Stimulated activated CD8-positive, alpha-beta memory T cell treated with anti-CD3 and anti-CD28 coated beads, Interleukin-12 subunit alpha, Interleukin-12 subunit beta, amount 100 ng/mL, for 24 hours (primary cell): ENCODE measurements at regions not wholly inside any gene's neighbourhood (a gene's known extent, or its start where the extent isn't known, plus 50 kb on each side); places are given as distances from the start of the nearest gene placed in this dataset.
"Not testable (repeated sequence)": the region's sequence is repeated elsewhere in the genome, so short reads cannot be mapped to it uniquely, and the experiment has no call there.

Experiments
- DNase-seq: peaks from one replicate; pipeline ENCODE4 v3.0.0-alpha.2; 2020; ENCODE audit errors: extremely low read depth

DNA sequence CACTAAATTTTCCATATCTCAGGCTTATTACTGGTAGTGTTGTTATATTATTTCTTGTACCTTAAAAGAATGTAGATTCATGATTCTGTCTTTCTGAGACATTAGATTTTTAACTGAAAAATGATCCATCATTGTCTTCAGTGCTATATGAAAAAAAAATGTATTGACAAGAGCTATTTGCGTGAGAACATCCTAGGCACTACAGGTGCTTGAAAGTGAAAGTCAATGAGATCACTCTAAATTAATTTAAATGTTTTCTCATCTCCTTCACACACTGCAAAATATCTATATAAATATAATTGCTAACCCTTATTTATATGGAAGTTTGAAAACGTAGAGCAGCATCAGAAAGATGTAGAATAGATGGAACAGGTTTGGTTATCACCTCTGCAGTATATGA lies 684.6 kb downstream of the TRIB2 start:
- DNase-seq = no peak

DNA sequence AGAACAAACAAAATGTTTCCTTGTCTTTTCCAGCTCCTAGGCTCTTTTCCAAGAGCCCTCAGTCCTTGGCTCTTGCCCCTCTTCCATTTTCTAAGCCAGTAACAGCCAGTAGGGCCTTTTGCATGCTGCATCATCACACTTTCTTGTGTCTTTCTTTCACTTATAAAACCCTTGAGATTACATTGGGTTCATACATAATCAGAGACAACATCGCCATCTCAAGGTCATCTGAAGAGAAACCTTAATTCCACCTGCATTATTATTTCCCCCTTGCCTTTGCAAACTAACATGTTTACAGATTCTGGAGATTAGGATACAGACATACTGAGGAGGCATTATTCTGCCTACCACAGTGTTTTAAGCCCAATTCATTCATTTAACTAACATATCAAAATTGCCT lies 697.3 kb downstream of the TRIB2 start:
- DNase-seq = no peak

DNA sequence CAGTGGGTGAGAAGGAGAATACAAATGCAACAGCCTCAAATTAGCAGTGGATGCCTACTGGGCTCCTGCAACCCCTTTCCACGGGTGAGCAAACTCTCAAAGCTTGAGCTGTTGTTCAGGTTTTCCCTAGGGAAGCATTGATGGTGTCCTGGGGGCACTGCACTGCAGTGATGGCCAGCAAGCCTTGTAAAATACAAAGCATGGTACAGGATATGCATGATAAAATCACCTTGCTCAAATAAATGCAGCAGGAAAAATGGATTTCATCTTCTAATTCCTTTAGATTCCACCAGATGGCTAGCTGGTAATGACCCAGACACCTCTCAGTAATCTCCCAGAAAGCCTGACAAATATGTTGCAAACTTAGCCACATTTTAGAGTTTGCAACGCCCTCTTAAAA lies 698.2 kb downstream of the TRIB2 start:
- DNase-seq = no peak

DNA sequence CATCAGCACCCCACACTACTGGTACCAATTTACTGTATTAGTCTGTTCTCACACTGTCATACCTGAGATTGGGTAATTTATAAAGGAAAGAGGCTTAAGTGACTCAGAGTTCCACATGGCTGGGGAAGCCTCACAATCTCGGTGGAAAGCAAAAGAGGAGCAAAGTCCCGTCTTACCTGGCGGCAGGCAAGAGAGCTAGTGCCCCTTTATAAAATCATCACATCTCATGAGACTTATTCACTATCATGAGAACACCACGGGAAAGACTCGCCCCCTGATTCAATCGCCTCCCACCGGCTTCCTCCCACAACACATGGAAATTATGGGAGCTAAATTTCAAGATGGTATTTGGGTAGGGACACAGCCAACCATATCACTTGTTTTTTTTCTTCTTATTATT lies 717.2 kb downstream of the TRIB2 start:
- DNase-seq = no peak

DNA sequence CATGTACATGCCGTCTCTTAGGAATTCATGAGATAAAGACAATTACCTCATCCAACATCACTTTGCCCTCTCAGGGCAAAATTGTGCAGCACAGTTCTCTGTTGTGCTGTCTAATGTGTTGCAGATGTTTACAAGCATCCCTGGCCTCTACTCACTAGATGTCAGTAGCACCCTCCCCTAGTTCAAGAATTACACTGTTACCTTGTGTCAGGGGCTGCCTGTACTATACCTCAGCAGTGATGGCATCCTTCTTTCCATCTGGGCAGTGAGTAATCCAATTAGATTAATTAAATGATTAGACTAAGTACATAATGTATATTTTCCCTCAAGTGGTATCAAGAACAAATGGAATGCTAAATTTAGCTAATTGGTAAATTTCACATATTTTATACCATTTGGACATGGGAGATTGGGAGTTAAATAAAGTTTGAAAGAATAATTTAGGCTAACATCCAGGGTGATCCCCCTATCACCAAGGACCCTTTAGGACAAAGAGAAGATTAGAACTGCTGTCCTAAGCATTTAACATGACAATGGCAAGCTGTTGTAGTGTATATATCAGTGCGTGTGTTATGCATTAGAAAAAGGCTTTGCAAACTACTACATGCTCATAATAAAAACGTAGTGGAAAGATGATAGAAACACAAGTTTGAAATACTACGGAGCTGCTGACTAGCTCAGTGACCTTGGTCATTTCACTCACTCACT lies 727.0 kb downstream of the TRIB2 start:
- not testable (repeated sequence) for DNase-seq

DNA sequence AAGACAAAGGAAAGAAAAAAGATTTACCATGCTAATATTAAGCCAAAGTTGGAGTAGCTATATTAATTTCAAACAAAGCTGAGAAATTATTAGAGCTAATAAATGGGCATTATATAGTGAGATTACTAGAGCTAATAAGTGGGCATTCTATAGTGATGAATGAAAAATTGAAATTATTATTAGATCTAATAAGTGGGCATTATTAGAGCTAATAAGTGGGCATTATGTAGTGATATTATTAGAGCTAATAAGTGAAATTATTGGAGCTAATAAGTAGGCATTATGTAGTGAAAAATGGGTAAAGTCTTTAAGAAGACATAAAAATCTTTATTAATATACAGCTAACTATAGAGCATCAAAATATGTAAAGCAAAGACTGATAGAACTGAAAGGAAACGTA lies 745.7 kb downstream of the TRIB2 start:
- DNase-seq = no peak

DNA sequence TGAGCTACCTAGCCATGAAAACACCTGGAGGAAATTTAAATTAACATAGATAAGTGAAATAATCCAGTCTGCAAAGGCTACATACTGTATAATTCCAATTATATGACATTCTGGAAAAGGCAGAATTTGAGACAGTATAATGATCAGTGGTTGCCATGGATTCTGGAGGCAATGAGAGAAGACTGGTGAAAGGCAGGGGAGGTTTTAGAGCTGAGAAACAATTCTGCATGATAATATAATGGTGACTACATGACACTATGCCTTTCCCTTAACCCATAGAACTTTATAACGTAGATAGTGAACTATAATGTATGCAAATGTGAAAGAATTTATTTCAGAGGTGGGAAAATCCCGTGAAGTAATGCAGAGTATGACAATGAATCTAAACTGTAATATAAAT lies 749.3 kb downstream of the TRIB2 start:
- no peak for DNase-seq

DNA sequence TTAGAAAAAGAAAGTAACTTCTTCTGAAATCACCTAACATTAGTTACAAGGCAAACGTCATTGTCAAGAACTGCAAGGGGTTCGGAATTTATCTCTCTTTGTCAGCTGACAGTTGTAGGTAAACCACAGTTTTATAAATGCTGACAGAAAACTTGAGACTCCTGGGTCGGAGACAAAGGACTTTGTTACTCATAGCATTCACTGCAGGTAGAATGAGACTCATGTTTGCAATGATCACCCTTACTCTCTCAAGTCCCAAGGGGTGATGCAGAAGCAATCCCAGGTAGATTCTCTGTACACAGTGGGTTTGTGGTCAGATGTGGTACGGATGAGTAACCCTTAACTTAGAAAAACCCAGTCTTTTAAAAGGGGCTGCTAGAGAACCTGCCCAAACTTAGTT lies 757.8 kb downstream of the TRIB2 start:
- DNase-seq = no peak

DNA sequence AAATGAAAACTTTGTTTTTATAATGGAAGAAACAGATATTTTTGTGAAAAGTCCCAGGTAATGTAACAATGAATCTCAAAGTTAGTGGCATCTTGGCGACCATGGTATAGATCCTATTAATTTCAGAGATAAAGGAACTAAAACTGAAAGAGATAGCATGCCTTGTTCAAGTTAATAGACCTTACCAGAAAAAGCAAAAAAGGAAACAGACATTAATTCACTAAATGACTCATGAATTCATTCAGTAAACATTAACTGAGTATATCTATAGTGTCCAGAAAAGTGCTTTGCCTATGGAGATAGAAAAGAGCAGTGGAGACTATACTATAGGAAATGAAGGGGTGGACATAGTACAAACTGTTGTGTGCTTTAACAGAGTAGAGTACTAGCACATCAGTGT lies 763.3 kb downstream of the TRIB2 start:
- DNase-seq = no peak

DNA sequence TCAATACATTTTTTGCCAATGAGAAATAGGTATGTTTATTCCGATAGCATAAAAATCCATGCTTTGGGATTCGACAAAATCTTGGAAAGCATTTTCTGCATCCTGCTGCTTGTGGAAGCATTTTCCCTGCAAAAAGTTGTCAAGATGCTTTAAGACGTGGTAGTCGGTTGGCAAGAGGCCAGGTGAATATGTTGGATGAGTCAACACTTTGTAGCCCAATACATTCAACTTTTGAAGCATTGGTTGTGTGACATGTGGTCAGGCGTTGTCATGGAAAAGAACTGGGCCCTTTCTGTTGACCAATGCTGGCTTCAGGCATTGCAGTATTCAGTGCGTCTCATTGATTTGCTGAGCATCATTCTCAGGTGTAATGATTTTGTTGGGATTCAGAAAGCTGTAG lies 764.5 kb downstream of the TRIB2 start:
- no peak for DNase-seq

DNA sequence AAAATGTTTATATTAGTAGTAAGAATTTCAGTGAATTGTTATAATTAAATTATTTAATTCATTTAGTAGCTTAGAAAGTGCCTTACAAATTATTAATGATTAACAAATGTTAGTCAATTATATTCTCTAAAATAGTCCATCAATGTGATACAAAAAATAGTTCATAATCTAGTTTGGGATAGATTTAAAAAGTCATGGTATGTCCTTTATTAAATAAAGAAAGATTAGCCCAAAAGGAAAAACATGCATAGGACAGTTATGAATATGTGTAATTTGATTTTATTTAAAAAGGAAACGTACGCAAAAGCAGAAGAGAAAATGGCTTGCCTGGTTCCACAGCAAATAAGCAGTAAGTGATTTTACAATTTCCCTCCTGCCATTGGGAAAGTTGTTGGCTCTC lies 768.5 kb downstream of the TRIB2 start:
- no peak for DNase-seq

DNA sequence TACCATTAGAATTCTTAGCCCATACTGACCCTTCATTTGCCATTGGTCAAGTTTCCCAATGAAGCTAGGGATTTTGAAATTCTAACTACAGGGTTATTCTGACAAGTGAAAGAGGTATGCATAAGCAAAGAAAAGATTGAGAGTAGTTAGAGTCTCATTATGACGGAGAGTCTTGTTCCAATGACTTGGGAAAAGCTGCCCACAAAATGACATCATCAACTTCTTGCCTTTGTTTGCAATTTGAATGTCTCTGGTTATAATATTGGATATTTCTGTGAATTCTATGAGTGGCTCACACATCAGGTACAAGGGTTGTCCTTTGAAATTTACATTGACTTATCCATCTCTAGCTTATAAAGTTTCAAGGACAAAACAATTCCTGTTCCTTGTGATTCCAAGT lies 772.2 kb downstream of the TRIB2 start:
- DNase-seq = no peak

DNA sequence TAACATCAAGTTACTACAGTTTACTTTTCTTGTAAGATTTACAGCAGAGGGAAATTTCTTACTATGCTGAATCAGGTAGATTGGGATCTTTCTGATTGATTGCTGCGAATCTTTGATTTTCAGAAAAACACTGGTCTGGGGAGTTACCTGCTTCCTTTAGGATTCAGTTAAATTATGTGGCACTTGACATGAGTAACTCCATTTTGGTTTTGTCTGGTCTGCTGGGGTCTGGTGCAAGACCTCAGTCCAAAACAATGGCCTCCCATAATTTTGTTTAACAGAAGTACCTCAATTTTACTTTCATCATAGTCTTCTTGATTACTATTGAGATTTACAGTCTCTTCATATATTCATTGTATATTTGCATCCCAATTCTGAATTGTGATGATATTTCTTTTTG lies 775.5 kb downstream of the TRIB2 start:
- no peak for DNase-seq

DNA sequence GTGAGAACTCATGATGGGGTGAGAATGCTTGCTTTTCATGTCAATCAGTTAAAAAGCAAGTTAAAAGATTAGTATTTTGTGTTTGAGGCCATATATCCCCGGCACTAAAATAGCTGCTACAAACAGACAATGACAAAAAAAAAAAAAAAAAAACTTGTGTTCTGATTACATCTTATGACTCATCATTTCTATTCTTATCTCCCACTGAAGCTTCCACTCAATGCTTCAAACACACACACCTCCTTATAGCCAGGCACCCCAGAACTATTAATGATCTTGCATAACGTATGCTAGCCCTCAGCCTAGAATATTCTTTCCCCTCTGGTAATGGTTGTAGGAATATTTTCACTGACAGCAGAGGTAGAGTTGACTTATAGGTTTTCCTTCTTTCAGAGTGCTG lies 778.3 kb downstream of the TRIB2 start:
- DNase-seq = no peak

DNA sequence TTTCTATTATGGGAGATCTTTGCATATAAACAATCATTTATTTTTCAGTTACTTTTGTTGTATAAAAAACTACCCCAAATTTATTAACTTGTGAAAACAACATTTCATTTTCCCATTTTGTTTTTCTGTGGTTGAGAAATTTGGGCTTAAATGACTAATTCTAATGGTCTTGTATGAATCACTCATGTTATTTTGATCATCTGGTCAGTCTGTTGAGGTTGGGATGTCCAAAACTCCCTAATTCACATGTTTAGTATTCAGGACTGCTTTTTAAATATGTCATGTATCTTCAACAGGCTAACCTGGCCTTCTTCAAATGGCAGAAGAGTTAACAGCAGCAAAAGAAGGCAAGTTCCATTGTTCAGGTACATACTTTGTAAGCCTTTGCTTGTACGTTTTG lies 788.1 kb downstream of the TRIB2 start:
- no peak for DNase-seq

DNA sequence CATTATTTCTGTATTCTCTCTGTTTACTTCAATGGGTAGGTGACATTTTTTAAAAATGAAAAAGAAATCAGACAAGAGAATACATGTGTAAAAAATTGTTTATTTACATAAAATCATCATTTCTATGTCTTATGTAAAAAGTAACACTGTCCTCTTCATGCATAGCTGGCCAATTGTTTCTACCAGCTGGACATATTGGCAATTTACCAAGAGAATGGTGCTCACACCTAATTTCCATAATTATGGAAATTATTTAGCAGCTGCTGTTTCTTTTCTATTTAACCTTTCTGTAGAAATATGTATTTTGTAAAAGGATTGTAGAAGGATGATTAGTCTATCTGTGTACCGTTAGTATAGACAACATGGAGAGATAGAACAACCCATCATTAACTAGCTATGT lies 791.9 kb downstream of the TRIB2 start:
- no peak for DNase-seq

DNA sequence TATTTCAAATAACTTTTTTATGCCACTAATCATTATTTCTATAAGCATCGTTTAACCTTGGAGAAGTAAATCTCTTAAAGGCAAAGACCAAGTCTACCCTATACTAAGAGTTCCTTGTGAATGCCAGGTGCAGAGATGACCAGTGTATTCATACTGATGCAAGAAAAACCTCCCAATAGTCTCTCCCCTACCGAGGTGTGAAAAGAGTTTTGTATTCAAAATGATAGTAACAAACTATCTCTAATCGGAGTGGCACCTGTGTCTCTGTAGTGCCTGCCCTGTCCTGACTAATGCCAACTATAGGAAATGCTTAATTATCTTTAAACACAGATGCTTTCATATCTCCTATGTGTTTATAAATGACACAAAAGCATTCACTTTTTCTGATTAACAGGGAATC lies 798.5 kb downstream of the TRIB2 start:
- DNase-seq = no peak

DNA sequence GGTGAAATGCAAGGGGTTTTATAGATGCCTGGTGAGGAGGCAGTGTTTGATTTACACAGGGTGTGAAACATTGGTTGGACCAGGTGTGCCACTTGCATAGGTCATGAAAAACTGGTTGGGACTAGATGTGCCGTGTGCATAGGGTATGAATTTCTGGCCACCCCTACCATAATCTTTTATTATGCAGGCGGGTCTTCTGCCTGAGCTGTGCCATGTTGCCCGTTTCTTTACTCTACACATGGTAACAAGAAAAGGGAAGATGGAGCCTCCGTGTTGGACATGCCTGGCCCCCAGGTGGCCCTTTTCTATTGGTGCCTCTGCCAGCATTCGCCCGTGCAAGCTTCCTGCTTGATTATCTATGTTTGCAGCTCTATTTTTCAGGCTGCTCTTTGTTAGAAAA lies 805.4 kb downstream of the TRIB2 start:
- no peak for DNase-seq

DNA sequence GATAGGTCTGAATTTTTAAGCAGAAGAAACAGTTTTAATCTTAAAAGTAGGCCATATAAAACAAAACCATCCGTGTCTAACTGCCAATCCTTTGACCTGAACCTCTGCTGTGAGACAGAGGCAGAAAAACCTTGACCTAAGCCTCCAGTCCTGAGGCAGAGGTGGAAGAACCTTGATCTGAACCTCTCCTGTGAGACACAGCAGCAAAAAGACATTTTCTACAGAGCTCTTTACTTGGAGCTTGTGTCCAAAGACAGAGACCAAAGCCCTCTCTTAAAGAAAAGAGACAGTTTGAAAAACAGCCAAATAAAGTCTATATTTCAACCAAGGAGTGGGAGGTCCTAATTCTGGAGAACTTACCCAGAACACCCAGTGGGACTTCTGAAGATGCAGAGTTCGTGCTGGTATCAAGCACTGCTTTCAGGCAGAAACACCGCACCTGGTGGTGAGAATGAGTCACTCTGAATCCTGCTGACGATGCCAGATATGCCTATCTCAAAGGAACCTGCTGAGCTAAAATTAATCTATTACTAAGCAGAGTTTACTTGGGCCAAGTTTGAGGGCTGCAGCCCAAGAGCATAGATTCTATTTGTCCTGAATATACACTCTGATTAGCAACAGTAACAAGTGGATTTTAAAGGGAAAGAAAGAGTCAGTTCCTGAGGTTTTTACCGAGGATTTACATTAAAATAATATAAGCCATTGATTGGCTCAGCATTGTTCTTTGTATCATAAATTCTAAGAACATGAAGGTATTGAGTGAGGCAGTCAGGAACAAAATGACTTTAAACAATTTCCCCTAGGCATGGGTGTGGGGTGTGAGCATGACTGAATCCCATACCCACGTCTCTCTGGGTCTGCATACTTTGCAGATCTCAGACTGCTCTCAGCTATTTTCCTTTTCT lies 806.4 kb downstream of the TRIB2 start:
- no peak for DNase-seq

DNA sequence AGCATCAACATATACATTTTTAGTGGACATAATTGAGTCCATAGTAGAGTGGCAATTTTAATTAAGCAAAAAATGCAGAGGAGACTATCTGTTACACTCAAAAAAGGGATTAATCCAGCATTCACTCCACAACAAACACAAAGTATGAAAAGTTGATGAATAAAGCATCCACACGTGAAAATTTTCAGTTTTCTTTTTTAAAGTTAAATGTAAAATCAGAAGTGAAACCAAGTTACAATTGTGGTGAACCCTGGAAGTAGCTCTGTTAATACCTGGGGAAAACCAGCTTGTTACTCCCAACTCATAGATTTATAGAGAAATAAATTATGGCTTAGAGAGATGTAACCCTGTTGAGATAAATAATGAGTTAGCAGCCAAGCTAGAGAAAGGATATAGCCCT lies 807.8 kb downstream of the TRIB2 start:
- DNase-seq = no peak

DNA sequence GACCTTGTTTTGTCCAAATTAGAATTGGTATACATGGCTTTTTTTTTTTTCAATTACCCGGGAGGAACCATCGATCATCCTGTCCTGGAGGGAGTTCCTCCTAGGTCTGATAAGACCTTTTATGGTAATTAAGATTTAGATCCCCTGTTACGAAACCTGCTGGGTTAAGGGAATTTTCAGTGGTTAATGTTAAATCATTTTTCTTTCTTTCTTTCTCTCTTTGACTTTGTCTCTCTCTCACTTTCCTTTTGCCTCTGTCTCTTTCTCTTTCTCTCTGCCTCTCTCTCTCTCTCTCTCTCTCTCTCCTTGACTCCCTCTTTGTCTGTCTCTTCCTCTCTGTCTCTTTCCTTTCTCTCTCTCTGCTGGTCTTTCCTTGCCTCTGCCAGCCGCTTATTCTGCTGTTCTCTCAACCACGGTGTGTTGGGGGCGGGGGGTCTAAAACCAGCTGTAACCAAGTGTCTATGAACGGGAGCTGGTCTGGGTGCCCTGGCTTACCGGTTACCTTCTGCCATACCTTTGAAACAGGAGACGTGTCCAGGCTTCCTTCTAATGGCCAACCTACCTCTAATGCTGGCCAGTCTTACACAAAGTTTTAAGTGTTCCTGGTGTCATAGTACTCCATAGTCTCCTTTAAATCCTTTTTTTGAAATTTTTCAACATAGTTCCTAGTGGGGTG lies 815.1 kb downstream of the TRIB2 start:
- not testable (repeated sequence) for DNase-seq

DNA sequence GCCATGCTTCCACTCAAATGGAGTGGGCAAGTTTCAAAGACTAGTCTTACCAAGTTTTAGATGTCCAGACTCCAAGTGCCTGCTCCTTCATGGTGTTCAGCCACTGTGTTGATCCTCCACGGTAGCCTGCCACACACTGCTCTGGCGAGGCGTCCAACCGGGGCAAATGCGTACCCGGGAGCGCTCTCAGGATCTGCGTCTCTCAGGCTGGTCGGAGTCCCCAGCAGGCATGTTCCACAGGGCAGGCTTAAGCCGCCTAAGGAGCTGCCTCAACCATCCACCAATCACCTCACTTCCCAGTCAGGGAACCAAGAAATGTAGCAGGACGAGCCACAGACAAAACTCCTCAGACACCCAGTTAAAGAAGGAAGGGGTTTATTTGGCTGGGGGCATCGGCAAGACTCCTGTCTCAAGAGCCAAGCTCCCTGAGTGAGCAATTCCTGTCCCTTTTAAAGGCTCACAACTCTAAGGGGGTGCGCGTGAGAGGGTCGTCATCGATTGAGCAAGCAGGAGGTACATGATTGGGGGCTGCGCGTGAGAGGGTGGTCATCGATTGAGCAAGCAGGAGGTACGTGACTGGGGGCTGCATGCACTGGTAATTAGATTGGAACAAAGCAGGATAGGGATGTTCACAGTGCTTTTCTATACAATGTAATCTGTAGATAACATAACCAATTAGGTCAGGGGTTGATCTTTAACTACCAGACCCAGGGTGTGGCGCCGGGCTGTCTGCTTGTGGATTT lies 816.2 kb downstream of the TRIB2 start:
- DNase-seq = not testable (repeated sequence)
